ENCODE measurements at regions not wholly inside any gene's neighbourhood (a gene's known extent, or its start where the extent isn't known, plus 50 kb on each side); places are given as distances from the start of the nearest gene placed in this dataset.

GRCh38 chr5:158431369-158432029 lies 572.6 kb upstream of the CLINT1 start (continued):
- TF ChIP-seq MAX (IDR thresholded peaks at IDR 0.05; ENCODE audit: low read depth, low read length) = no peak
- TF ChIP-seq SP1 (IDR thresholded peaks at IDR 0.05; ENCODE audit: low read depth, low read length) = no peak
- TF ChIP-seq NKRF (conservative IDR thresholded peaks at IDR 0.05) = no peak
- no peak for TF ChIP-seq FOXK2 (IDR thresholded peaks at IDR 0.05)
- no peak for TF ChIP-seq SMC3 (IDR thresholded peaks at IDR 0.05; ENCODE audit: borderline replicate concordance, low read length)
- TF ChIP-seq PAX5 (IDR thresholded peaks at IDR 0.05; ENCODE audit: borderline replicate concordance, low read depth, low read length) = no peak
- no peak for TF ChIP-seq SMAD5 (IDR thresholded peaks at IDR 0.05; ENCODE audit: low read depth)
- TF ChIP-seq SIN3A (IDR thresholded peaks at IDR 0.05; ENCODE audit: low read depth, low read length) = no peak
- no peak for TF ChIP-seq ZNF592 (IDR thresholded peaks at IDR 0.05)
- TF ChIP-seq RB1 (IDR thresholded peaks at IDR 0.05; ENCODE audit: borderline replicate concordance) = no peak
- peak; percentile 28; the same call in 1 of the 2 replicates for TF ChIP-seq ATF7 (IDR thresholded peaks at IDR 0.05; ENCODE audit: low read depth)
- TF ChIP-seq REST (IDR thresholded peaks at IDR 0.05; ENCODE audit: low read depth, low read length) = no peak
- TF ChIP-seq ZBTB11 (CRISPR knock-in tag; IDR thresholded peaks at IDR 0.05) = no peak
